PC-9 (cell line): ENCODE measurements at regions not wholly inside any gene's neighbourhood (a gene's known extent, or its start where the extent isn't known, plus 50 kb on each side); places are given as distances from the start of the nearest gene placed in this dataset.
A peak's percentile ranks its signal among the peaks of the same experiment; 100 is the strongest.

Experiments
- BruUV-seq: library from RNA; stranded (reverse); fragments of 400-500 nt; replicated peaks from 2 replicates; lab custom pipeline; 2021; lab: Mats Ljungman, UMichigan
- CTCF ChIA-PET: fragments of 300-600 bp; sonication (Branson Sonifier 250); formaldehyde crosslinking; loops from one replicate; lab custom pipeline; 2022; ENCODE audit warnings: antibody characterized with exemption; lab: Charles Lee
- POLR2A ChIA-PET: fragments of 300-600 bp; sonication (Branson Sonifier 250); formaldehyde crosslinking; loops from one replicate; lab custom pipeline; 2022; ENCODE audit warnings: antibody characterized with exemption; ENCODE audit not compliant: unreplicated experiment; lab: Charles Lee
- DNase-seq, 2 experiments: peaks; one replicate each; pipeline versions ENCODE4 v3.0.0 to v3.0.0-alpha.2; 2015 to 2022; ENCODE audit warnings: mixed read lengths in 1 of 2
- H2AFZ ChIP-seq: fragments of 200-600 bp; sonication (generic); 2 replicates; pipeline ENCODE4 v1.8.1; 2017; ENCODE audit warnings: antibody characterized with exemption
- H3F3A ChIP-seq: fragments of 200-600 bp; sonication (generic); 2 replicates; pipeline ENCODE4 v1.8.1; 2017; ENCODE audit warnings: antibody characterized with exemption, mild to moderate bottlenecking, low read depth; ENCODE audit not compliant: insufficient read depth
- H3K27ac ChIP-seq: fragments of 200-600 bp; sonication (generic); 2 replicates; pipeline ENCODE4 v1.6.1; 2016; ENCODE audit warnings: mixed run types
- H3K27me3 ChIP-seq: fragments of 200-600 bp; sonication (generic); 2 replicates; pipeline ENCODE4 v1.6.1; 2016; ENCODE audit warnings: low read depth, mixed run types; ENCODE audit not compliant: insufficient read depth
- H3K36me3 ChIP-seq: fragments of 200-600 bp; sonication (generic); 2 replicates; pipeline ENCODE4 v1.6.1; 2016; ENCODE audit warnings: low read depth, mixed run types
- H3K4me1 ChIP-seq: fragments of 200-600 bp; sonication (generic); replicated peaks from 2 replicates; pipeline ENCODE4 v1.6.1; 2016; ENCODE audit warnings: mixed run types; ENCODE audit not compliant: insufficient read depth
- H3K4me2 ChIP-seq: fragments of 200-600 bp; sonication (generic); 2 replicates; pipeline ENCODE4 v1.6.1; 2017; ENCODE audit warnings: mixed run types
- H3K4me3 ChIP-seq: fragments of 200-600 bp; sonication (generic); 2 replicates; pipeline ENCODE4 v1.6.1; 2016; ENCODE audit warnings: mixed run types
- H3K79me2 ChIP-seq: fragments of 200-600 bp; sonication (generic); 2 replicates; pipeline ENCODE4 v1.6.1; 2017; ENCODE audit warnings: low read depth, mixed run types
- H3K9me2 ChIP-seq: fragments of 200-600 bp; sonication (generic); 2 replicates; pipeline ENCODE4 v1.8.1; 2017; ENCODE audit warnings: mild to moderate bottlenecking; ENCODE audit not compliant: insufficient read depth
- H3K9me3 ChIP-seq: fragments of 200-600 bp; sonication (generic); 2 replicates; pipeline ENCODE4 v1.8.1; 2016; ENCODE audit warnings: low read depth; ENCODE audit not compliant: insufficient read depth
- H4K20me1 ChIP-seq: fragments of 200-600 bp; sonication (generic); 2 replicates; pipeline ENCODE4 v1.8.1; 2017; ENCODE audit not compliant: insufficient read depth
- EZH2 ChIP-seq: fragments of 200-600 bp; sonication (generic); IDR thresholded peaks from 2 replicates; pipeline ENCODE4 v1.8.0; 2017; ENCODE audit warnings: antibody characterized with exemption, low read depth
- intact Hi-C: fragments of 100-400 bp; cut with micrococcal nuclease; formaldehyde crosslinking; loops from one replicate; pipeline ENCODE4 v1.10.0; 2022; ENCODE audit not compliant: unreplicated experiment
- TF ChIP-seq, protein P1 (sequence below): fragments of 200-600 bp; sonication (generic); conservative IDR thresholded peaks from 2 replicates; pipeline ENCODE4 v1.6.1; 2017; ENCODE audit warnings: mixed run types, antibody characterized with exemption, mild to moderate bottlenecking, moderate library complexity

GRCh38 chr12:28742791-28743190 is 406.3 kb upstream of the FAR2 start:
- Histone ChIP-seq H3K36me3 (no peaks in the 10 kb centered on the region), H3K27ac (no peak overlapping the region), H3K9me2 (no peaks in the 10 kb centered on the region; the same call in 1 of the 2 replicates), H3K27me3 (no peaks in the 10 kb centered on the region), H3F3A (no peaks in the 10 kb centered on the region), H2AFZ (peak overlapping the region; percentile 1; the same call in 1 of the 2 replicates), H3K9me3 (no peaks in the 10 kb centered on the region), H3K79me2 (no peaks in the 10 kb centered on the region), H3K4me1 (no peaks in the 10 kb centered on the region), H3K4me3 (no peak overlapping the region), H3K4me2 (no peak overlapping the region), H4K20me1 (no peaks in the 10 kb centered on the region)
- POLR2A ChIA-PET = interaction anchor here (0.7 kb wide), 1 partner anchor 28 kb away, joined by 5 read pairs; no protein-coding TSS in a partner anchor
- no peak for DNase-seq
- CTCF ChIA-PET = no interaction called here
- BruUV-seq = no TSS peak
- intact Hi-C loops = no loop called here
- no peak for TF ChIP-seq EZH2
- TF ChIP-seq, protein P1, sequence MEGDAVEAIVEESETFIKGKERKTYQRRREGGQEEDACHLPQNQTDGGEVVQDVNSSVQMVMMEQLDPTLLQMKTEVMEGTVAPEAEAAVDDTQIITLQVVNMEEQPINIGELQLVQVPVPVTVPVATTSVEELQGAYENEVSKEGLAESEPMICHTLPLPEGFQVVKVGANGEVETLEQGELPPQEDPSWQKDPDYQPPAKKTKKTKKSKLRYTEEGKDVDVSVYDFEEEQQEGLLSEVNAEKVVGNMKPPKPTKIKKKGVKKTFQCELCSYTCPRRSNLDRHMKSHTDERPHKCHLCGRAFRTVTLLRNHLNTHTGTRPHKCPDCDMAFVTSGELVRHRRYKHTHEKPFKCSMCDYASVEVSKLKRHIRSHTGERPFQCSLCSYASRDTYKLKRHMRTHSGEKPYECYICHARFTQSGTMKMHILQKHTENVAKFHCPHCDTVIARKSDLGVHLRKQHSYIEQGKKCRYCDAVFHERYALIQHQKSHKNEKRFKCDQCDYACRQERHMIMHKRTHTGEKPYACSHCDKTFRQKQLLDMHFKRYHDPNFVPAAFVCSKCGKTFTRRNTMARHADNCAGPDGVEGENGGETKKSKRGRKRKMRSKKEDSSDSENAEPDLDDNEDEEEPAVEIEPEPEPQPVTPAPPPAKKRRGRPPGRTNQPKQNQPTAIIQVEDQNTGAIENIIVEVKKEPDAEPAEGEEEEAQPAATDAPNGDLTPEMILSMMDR = no peak

- Histone ChIP-seq H3K4me1 (no peaks in the 10 kb centered on the region), H3K27me3 (no peaks in the 10 kb centered on the region), H3K36me3 (no peaks in the 10 kb centered on the region), H4K20me1 (no peaks in the 10 kb centered on the region), H3K9me2 (no peaks in the 10 kb centered on the region), H3K4me2 (no peak overlapping the region), H3K4me3 (no peak overlapping the region), H3K79me2 (no peaks in the 10 kb centered on the region), H2AFZ (no peak overlapping the region), H3K27ac (no peak overlapping the region), H3F3A (no peaks in the 10 kb centered on the region), H3K9me3 (no peaks in the 10 kb centered on the region)
- CTCF ChIA-PET = no interaction called here
- DNase-seq = no peak
- TF ChIP-seq EZH2 = no peak
- TF ChIP-seq, protein P1 = no peak
- BruUV-seq = no TSS peak
- POLR2A ChIA-PET = no interaction called here
- intact Hi-C loops = no loop called here
Observed at GRCh38 chr12:28746734-28747325, 402.2 kb upstream of the FAR2 start.

- Histone ChIP-seq H3K9me3 (no peaks in the 10 kb centered on the region; the same call in 1 of the 2 replicates), H3K27me3 (no peaks in the 10 kb centered on the region), H3K9me2 (no peaks in the 10 kb centered on the region), H3F3A (no peaks in the 10 kb centered on the region), H2AFZ (no peak overlapping the region), H3K79me2 (no peaks in the 10 kb centered on the region), H3K4me2 (no peak overlapping the region), H3K36me3 (no peaks in the 10 kb centered on the region), H3K4me1 (no peaks in the 10 kb centered on the region), H4K20me1 (no peaks in the 10 kb centered on the region), H3K4me3 (no peak overlapping the region), H3K27ac (no peak overlapping the region)
- intact Hi-C loops = no loop called here
- POLR2A ChIA-PET = no interaction called here
- CTCF ChIA-PET = no interaction called here
- TF ChIP-seq, protein P1 = no peak
- TF ChIP-seq EZH2 = no peak
- DNase-seq = no peak
- BruUV-seq = no TSS peak
Observed at GRCh38 chr12:28750946-28751685, 398.0 kb upstream of the FAR2 start.
